HG03025 (cell line): ENCODE measurements at regions not wholly inside any gene's neighbourhood (a gene's known extent, or its start where the extent isn't known, plus 50 kb on each side); places are given as distances from the start of the nearest gene placed in this dataset.
"Not testable (repeated sequence)": the region's sequence is repeated elsewhere in the genome, so short reads cannot be mapped to it uniquely, and the experiment has no call there.

Source experiments
- ATAC-seq: cut with Tn5 transposase; IDR thresholded peaks from one replicate; pipeline ENCODE4 v1.9.1; 2021; ENCODE audit warnings: mild to moderate bottlenecking, moderate library complexity; ENCODE audit not compliant: unreplicated experiment, low FRiP score

GRCh38 chr10:78096486-78096885, 62.8 kb downstream of the RPS24 start:
- ATAC-seq = not testable (repeated sequence)

GRCh38 chr10:78102593-78102992, 68.9 kb downstream of the RPS24 start:
- ATAC-seq = not testable (repeated sequence)

DNA sequence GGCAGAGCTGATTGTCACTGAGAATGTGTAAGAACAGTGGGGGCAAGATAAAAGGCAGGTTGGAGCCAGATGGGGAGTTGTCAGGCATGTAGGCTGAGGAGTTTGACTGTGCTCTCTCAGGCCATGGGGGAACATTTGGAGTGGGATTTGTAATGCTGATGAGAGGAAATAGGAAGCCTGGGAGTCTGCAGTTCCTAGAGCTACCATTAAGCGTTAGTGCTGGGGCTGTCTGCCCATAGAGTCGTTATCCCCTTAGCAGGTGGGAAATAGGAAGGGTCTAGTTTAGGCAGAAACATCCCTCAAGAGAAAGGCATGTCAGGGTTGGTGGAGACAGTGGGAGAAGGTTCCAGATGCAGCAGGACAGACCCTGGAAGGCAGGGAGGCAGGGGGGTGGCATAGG, 75.5 kb downstream of the RPS24 start:
- ATAC-seq = no peak

DNA sequence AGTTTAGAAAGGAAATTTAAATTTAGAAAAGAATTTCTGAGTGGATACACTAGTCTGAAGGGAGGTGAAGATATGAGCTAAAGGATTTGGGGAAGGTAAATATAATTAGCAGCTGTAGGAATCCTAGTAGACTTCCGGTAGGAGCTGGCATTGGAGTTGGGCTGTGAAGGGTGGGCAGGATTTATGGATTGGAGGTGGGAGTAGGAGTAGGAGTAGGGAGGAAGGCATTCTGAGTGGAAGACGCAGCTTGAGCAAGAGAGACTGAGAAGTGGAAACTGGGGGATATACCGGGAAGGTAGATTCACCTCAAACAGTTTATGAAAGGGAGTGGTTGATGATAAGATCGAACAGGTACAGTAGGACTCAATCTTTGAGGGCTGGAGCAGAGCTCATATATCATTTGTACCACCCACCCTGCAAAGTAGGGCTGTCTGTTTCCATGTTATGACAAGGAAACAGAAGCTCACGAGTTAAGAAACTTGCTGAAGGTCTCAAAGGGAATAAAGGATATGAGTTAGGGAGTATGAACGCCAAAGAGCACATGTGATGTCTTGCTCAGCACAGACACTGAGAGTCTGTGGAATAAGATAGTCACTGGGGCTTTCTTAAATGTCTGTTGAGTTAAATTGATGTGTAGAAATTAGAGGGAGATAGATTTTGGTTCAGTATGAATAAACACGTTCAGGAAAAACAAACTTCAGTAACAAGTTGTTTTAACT, 81.6 kb downstream of the RPS24 start:
- no peak for ATAC-seq

DNA sequence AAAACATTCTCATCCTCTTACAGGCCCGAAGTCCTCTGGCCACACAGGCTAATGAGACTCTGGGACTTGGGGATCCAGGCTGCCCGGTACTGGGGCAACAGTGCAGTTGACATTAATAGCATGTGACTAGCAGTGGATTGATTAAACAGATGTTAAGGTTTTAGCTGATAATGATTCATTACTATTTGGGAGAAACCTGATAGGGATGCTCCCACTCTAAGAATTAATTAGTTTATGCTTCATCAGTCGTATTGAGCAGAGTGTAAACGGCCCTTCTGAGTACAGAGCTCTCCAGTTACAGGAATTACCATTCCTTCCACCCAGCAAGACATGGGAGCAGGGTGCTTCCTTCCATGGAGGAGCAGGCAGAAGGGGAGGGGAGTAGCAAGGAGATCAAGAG, 82.7 kb downstream of the RPS24 start:
- ATAC-seq = no peak

DNA sequence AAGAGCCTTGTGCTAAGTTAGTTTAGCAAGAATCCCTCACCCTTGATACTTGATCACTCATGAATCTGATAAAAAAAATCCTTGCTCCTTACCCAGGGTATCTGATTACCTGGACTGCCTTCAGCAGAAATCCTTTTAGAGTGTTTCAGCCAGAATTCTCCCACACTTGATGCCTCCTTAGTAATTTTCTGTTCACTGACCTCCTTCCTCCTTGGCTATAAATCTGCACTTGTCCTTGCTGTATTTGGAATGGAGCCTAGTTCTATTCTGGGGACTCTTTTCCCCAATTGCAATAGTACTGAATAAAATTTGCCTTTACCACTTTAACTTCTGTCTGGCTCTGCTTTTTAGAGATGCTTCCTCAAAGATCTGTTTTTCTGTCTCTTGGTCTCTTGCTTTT, 84.9 kb downstream of the RPS24 start:
- no peak for ATAC-seq

DNA sequence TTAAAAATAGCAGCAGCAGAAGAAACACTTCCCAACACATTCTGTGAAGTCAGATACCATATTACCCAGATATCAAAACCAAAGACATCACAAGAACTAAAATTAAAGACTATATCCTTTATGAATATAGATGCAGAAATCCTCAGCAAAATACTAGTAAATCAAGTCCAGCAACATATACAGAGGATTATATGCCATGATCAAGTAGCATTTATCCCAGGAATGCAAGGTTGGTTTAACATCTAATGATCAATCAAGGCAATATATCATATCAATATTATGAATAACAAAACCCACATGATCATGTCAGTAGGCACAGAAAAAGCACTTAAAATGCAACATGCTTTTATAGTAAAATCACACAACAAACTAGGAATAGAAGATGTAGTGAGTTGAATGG, 88.1 kb downstream of the RPS24 start:
- ATAC-seq = no peak

DNA sequence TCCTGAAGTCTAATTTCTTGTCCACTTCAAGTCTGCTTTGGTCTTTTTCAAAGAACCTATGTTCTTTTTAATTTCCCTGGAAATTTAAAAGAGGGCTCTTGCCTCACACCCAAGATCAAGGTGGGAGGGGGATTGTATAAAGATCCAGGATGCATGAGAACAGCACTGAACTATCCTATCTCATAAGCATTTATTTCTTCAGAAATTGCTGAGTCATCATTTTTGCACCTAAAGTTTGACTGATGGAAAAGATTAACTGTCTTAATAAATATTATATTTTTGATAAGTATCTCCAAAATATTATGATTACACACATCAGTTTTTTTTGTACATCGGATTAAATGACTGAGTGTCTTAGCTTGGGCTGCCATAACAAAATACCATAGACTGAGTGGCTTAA, 90.5 kb downstream of the RPS24 start:
- ATAC-seq = no peak

GRCh38 chr10:78129211-78129610, 95.5 kb downstream of the RPS24 start:
- no peak for ATAC-seq

DNA sequence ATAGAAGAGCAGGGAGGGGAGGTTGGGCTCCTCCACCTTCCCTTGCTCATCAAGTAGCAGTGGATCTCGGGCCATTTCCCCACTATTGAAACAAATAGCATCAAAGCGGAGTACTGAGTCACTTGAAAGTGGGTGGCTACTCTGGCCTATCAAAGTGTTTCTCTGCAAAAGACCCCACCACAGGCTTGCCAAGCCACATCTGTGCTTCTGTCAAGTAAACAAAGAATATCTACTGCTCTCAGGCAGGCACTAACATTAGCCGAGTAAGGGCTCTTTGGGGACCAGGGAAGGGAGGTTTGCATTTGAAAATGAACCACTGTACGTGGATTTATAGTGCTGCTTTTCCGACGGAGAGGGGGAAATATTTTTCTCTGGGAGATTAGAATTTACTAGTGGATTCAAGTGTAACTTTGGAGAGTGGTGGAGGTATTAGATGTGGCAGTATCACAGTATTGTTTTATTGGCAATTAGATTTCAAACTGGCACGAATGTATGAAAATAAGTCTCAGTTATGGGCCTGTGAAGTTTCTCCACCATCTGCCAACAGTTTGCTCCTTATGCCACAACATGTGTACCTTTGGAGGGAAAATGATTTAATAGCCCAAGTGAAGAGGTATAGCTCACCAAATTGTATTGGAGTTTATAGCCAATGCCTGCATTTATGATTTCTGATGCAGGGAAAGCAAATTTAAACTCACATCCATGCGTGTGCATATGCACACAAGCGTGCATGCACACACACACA, 97.5 kb downstream of the RPS24 start:
- no peak for ATAC-seq

DNA sequence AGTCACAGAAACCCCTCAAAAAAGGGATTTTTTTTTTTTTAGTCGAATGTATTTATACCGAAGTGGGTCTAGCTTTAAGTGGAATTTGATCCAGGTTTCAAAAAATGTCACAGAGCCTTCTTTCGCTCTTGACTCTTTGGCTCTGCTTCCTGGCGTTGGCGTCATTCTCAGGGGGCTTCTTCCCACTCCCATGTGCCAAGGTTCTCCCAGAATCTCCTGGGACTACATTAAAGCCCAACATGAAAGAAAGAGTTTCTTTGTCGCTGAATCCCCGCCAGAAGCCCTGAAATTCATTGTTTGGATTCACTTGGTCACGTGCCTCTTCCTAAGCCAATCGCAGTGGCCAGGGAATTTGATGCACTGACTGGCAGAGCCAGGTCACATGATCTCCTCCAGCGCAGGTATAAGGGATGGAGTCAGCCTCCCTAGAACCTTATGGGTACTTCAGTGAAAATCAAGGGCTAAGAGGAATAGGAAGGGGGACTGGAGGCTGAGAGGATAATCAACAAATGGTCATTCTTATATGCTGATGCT, 101.2 kb downstream of the RPS24 start:
- no peak for ATAC-seq

DNA sequence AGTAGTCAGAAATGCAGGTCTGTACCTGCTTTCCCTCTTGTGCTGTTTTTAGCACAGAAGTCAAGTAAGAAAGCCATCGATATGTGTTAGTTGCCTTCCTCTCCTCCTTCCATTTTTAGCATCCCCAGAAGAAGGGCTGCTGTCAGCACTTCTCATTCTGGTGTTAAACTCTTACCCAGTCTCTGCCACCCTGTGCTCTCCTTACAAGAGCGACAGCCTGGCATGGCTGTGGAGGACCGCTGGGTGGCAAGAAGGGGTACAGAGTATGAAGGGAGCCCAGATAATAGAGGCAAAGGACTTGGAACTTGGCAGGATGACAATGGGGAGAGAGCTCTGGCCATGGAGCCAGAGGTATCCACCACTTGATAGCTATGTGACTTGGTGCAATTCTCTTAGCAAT, 103.5 kb downstream of the RPS24 start:
- no peak for ATAC-seq

GRCh38 chr10:78139341-78139740, 105.7 kb downstream of the RPS24 start:
- no peak for ATAC-seq

GRCh38 chr10:78140066-78140630, 106.5 kb downstream of the RPS24 start:
- no peak for ATAC-seq

DNA sequence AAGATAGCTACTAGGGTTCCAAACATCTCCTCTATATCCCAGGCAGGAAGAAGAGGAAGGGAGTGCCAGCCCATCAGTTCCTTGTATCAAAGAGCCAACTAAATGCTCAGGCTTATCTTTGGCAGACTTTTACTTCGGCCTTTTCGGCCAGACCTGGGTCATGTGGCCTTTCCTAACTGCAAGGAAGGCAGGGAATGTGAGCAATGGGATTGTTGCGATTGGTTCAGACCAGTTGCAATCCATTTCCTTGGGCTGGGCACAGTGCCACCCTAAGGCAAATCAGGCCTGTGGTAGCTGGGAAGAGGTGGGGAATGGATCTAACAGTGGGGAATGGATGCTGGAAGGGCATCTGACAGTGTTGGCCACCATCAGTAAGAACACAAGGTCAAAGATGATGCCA, 109.9 kb downstream of the RPS24 start:
- ATAC-seq = no peak

DNA sequence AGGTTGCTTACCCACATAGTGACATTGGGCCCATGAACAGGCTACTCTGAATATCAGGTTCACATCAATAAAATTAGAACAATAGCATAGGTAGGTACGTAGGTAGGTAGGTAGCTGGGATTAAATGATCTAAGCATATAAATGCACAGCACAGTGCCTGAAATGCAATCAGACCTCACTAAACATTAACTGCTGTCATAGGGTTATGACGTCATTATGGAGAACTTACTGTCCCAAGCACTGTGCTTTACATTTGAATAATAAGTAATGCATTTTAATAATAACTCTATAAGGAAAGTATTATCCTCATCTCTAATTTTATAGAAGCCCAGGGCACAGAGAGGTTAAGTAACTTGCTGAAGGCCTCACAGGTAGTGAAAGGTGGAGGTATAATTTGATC, 112.5 kb downstream of the RPS24 start:
- no peak for ATAC-seq

DNA sequence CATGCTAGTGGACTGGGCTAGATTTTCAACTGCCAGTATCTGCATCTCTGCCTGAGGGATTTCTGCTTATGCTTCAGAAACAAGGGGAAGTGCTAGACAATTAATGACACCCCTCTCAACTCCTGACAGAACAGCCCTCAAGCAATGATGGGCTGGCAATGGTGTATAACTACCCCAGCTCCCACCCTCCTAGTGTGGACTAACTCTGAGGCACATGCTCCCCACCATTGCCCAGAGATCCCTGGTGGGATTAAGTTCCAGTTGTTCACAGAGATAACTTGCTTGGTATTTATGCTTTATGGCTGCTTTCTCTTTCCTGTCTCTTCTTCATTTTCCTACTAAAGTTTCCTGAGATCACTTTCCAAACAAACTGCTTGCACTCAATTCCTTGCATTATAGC, 113.5 kb downstream of the RPS24 start:
- no peak for ATAC-seq

GRCh38 chr10:78148216-78148960, 114.7 kb downstream of the RPS24 start:
- no peak for ATAC-seq

DNA sequence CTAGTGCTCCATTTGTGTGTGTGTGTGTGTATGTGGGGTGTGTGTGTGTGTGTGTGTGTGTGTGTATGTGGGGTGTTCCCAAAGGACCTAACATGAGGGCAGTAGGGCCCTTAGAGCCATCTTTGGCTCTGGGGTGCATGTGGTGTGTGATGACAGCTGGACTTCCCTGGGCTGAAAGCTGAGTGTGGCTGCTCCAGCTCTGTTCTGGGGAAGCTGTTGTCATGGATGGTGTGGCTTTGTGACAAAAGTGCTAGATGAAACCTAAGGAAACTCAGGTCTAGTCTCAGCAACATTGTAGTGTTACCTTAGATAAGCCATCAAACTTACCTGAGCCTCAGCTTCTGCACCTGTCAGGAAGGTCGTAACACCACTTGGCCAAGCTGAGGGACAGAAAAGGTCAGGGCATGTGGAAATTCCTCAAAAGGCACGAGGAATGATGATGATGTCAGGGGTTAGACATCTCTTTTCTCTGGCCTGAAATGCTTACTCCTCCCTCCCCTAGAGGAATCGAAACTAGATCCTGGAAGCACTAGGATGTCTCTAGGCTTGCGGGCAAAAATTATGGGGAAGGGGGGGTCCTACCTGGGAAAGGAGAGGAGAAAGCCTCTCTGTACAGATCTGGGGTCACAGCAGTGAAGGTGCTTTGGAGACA, 115.4 kb downstream of the RPS24 start:
- no peak for ATAC-seq

DNA sequence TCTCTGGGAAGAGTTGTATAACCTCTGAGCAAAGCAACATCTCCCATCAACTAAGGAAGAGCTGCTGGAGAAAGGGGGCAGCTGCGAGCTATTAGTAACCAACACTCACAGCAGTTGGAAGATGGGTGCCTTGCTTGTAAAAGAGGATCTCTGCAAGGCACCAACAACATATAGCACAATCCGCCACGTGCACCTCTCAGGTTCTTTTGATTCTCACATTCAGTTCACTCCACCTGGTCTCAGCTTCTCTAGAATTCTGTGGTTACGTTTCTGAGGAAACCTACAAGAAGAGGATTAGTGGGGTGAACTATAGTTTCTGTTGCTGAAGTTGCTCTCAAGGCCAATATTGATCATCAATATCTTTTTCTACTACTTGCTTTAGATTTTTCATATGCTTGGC, 117.1 kb downstream of the RPS24 start:
- ATAC-seq = no peak
